Urothelium cell line (cell line): ENCODE measurements at regions not wholly inside any gene's neighbourhood (a gene's known extent, or its start where the extent isn't known, plus 50 kb on each side); places are given as distances from the start of the nearest gene placed in this dataset.

Experiments used
- DNase-seq: peaks from one replicate; pipeline ENCODE4 v3.0.0; 2011; ENCODE audit warnings: low spot score, mixed read lengths
- FAIRE-seq: peaks from 2 replicates; lab custom pipeline; 2011; peaks lifted over from hg19 to GRCh38; lab: Jason Lieb, UNC

- no peak for FAIRE-seq
- DNase-seq, result no peak
Observed at GRCh38 chr7:53697913-53698312, 662.5 kb downstream of the POM121L12 start.

- DNase-seq (no peak), FAIRE-seq (no peak)
Observed at GRCh38 chr7:53699215-53699837, 663.9 kb downstream of the POM121L12 start.

- no peak for FAIRE-seq
Observed at GRCh38 chr7:53719122-53719521, 683.7 kb downstream of the POM121L12 start.

DNA sequence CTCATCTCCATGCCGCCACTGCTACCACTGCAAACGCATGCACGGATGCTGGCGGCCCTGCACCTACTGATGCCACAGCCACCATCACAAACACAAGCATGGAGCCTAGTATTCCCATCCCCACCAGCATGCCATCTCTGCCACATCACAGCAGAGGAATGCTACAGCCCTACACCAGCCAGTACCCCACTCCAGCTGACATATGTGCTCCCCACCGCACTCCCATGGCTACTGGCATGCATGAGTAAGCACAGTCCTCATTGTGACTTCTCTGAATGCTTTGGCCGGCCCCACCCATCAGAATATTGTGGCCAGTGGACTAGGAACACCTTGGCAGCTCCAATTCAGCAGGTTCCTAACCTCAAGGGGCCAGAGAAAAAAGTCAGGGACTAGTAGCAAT is 705.5 kb downstream of the POM121L12 start:
- DNase-seq, result peak; percentile 33
- peak; percentile 20 for FAIRE-seq

More at GRCh38 chr7:53719122-53719521, 683.7 kb downstream of the POM121L12 start:
- DNase-seq, result no peak

GRCh38 chr7:53743697-53744402 is 708.4 kb downstream of the POM121L12 start:
- FAIRE-seq, result no peak
- no peak for DNase-seq

- FAIRE-seq (no peak), DNase-seq (no peak)
Observed at GRCh38 chr7:53744403-53744760, 708.9 kb downstream of the POM121L12 start.

DNA sequence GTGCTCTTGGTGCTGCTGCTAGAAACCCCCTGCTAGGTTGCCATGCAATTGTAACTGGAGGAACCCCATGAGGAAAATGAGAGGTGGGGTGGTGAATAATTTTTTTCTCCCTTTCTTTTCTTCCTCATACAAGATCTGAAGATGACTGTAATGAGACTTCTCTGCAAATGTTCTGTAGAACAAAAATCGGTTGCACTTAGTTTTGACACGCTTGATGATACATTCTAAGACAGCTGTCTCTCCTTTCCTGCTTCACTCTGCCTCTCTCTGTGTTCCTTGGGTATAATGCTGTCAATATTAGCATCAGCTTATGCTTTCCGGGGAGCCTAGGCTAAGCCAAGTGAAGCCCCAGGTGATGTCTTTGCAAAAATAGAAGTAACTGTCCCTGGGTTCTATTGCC is 721.5 kb downstream of the POM121L12 start:
- FAIRE-seq (peak; percentile 13), DNase-seq (no peak)

DNA sequence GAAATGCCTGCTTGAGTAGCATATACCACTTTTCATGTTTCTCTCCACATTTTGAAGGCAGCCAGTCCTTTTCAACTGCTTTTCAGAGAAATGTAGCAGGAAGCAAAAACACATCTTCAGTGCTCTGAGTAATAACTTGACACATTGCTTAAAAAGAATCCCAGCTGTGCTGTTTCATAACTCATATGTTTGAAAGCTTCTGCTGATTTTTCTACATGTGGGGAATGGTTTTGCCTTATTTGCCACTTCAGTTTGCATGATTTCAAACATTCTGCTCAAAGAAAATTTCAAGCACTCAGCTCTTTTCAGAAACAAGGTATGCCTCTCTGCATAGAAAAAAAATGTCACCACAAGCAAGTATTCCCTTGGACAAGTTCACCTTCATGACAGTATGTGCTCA is 732.8 kb downstream of the POM121L12 start:
- DNase-seq (no peak), FAIRE-seq (no peak)

- DNase-seq (no peak), FAIRE-seq (no peak)
Observed at GRCh38 chr7:53771701-53772100, 736.3 kb downstream of the POM121L12 start.

GRCh38 chr7:53776323-53776722 is 740.9 kb downstream of the POM121L12 start:
- FAIRE-seq (no peak), DNase-seq (no peak)

- FAIRE-seq, result no peak
- no peak for DNase-seq
Observed at GRCh38 chr7:53789741-53790140, 752.4 kb upstream of the VSTM2A start.

DNA sequence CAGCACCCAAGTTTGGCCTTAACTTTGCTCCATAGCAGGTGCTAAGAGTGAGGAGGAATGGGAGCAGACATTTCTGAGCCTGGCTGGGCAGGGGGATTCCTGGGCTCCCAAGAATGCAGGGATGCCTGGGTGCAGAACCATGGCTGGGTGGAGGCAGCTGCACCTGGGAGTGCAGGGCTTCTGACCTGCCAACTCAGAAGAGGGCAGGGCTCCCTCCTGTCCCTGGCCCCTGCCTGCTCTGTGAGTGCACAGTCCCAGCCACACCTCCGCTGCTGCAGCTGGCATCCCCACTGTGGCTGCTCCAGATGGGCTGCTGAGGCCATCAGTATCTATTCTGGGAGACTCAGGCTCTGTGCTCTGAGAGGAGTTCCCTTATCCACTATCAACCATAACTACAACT is 747.4 kb upstream of the VSTM2A start:
- FAIRE-seq, result no peak
- DNase-seq, result no peak

DNA sequence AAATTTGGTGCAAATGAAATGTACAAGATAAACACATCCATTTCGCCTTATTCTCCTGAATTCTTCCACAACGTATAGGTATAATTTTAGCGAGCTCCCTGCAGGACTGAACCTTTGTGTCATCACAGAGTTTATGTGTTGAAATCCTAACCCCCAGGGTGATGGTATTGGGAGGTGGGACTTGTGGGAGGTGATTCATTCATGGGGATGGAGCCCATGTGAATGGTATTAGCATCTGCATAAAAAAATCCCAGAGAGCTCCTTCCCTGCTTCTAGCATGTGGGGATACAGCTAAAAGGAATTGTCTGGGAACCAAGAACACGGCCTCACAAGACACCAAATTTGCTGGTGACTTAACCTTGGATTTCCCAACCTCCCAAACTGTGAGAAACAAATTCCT is 741.4 kb upstream of the VSTM2A start:
- no peak for FAIRE-seq
- DNase-seq, result no peak

GRCh38 chr7:53806119-53806518 is 736.1 kb upstream of the VSTM2A start:
- DNase-seq, result no peak
- FAIRE-seq, result no peak

GRCh38 chr7:53811555-53812079 is 730.6 kb upstream of the VSTM2A start:
- FAIRE-seq (peak; percentile 75), DNase-seq (peak; percentile 93)

GRCh38 chr7:53812135-53812534 is 730.0 kb upstream of the VSTM2A start:
- FAIRE-seq (no peak), DNase-seq (no peak)

DNA sequence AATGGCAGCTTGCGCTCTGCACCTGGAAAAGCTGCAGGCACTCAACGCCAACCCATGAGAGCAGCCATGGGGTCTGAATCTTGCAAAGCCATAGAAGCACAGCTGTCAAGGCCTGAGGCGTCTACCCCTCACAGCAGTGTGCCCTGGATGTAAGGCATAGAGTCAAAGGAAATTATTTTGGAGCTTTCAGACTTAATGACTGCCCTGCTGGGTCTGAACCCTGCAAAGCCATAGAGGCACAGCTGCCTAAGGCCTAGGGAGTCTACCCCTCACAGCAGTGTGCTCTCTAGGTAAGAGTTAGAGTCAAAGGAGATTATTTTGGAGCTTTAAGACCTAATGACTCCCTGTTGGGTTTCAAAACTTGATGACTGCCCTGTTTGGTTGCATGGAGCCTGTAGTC is 706.9 kb upstream of the VSTM2A start:
- DNase-seq (no peak), FAIRE-seq (no peak)

GRCh38 chr7:53877688-53878087 is 664.5 kb upstream of the VSTM2A start:
- DNase-seq, result no peak
- FAIRE-seq, result no peak

DNA sequence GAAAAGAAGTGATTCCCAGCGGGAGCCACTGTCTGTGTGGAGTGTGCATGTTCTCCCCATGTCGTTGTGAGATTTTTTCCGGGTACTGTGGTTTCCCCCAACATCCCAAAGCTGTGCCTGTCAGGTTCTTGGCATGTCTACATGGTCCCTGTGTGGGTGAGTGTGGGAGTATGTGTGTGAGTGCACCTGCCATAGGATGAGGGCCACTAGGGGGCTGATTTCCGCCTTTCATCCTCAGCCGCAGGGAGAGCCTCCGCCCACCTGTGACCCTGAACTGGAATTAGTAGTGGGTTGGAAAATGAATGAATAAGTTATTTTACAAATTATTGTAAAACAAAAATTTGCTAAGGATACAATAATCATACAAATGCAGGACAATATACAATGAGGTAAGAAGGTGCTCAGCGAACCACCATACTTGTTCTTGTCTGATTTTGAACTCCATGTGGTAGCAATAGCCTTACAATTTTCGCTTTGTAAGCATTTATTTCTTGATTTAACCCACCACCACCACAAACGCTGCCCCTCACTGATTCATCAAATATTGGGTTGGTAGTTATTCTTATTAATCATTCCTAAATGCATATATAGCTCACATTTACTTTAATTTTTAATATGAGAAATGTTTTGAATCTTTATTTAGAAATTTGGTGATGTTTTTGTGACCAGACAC is 641.2 kb upstream of the VSTM2A start:
- no peak for FAIRE-seq
- no peak for DNase-seq

GRCh38 chr7:53904355-53904754 is 637.8 kb upstream of the VSTM2A start:
- DNase-seq (no peak), FAIRE-seq (no peak)

- DNase-seq (no peak), FAIRE-seq (no peak)
Observed at GRCh38 chr7:53917637-53918036, 624.5 kb upstream of the VSTM2A start.

DNA sequence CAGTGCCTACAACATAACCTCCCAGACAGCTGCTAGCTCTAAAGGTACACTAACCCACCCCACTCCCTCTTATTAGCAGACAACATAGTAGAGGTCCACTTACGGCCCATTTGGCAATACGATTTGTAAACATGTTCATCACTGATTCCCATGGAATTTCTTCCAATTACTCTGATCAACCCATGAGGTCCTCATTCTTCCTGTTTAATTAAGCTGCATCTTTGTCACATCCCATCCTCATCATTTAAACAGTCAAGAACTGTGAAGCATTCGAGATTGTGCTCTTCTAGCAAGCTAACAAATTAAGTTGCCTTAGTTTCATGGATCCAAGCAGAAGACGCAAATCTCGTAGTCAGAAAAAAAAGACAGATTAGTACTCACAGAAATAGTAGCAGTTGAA is 622.2 kb upstream of the VSTM2A start:
- FAIRE-seq (no peak), DNase-seq (no peak)
